ENCODE measurements at regions not wholly inside any gene's neighbourhood (a gene's known extent, or its start where the extent isn't known, plus 50 kb on each side); places are given as distances from the start of the nearest gene placed in this dataset.

GRCh38 chr6:144695858-144696533 lies 410.9 kb downstream of the UTRN start:
- no peaks in the 10 kb centered on the region for H3K27me3 Mint-ChIP-seq (ENCODE audit: low read depth)
- H3K36me3 Mint-ChIP-seq (ENCODE audit: insufficient read depth in 1 of 3, low read depth in 3 of 3): peaks cover 17 to 43% (median 22%) of the 10 kb centered on the region in 3 experiments
- Histone ChIP-seq H3T11ph (ENCODE audit: low read length) (no peak overlapping the region), H2AFZ (ENCODE audit: low read length) (no peak overlapping the region), H3K4ac (ENCODE audit: low read depth, low read length) (no peak overlapping the region), H3K23ac (ENCODE audit: insufficient read length, low read depth, low read length) (no peak overlapping the region), H3K79me2 (ENCODE audit: insufficient read depth, low read length) (no peaks in the 10 kb centered on the region), H3K56ac (ENCODE audit: insufficient read length, low read depth, low read length) (no peak overlapping the region), H4K8ac (replicated peaks; ENCODE audit: insufficient read length, low read depth, low read length) (no peak overlapping the region), H3K9ac (ENCODE audit: extremely low read depth, insufficient read length, low read length) (no peak overlapping the region), H2BK120ac (ENCODE audit: low read depth, low read length, poor library complexity, severe bottlenecking) (no peak overlapping the region), H3K27me3 (ENCODE audit: insufficient read depth, low read length) (no peaks in the 10 kb centered on the region), H3K79me1 (ENCODE audit: insufficient read depth, low read depth, low read length, poor library complexity, severe bottlenecking) (no peaks in the 10 kb centered on the region), H2AK5ac (ENCODE audit: insufficient read length, low read length) (no peak overlapping the region), H3K14ac (ENCODE audit: insufficient read depth, low read length) (no peak overlapping the region), H4K91ac (ENCODE audit: insufficient read length, low read depth, low read length) (no peak overlapping the region), H2BK15ac (ENCODE audit: low read depth, low read length) (no peak overlapping the region), H2BK12ac (ENCODE audit: insufficient read length, low read depth, low read length) (no peak overlapping the region), H3K9me3 (ENCODE audit: control insufficient read depth, low read depth, low read length) (no peaks in the 10 kb centered on the region), H4K20me1 (ENCODE audit: control insufficient read depth, insufficient read depth, insufficient read length) (no peaks in the 10 kb centered on the region), H3K27ac (ENCODE audit: insufficient read length, low read depth, low read length) (no peak overlapping the region), H4K5ac (ENCODE audit: insufficient read length, low read depth, low read length) (no peak overlapping the region), H3K4me1 (ENCODE audit: insufficient read depth, low read length) (no peaks in the 10 kb centered on the region), H3K4me2 (ENCODE audit: insufficient read depth, insufficient read length, low read length) (no peak overlapping the region), H2BK5ac (ENCODE audit: insufficient read length, low read length) (no peak overlapping the region), H3K18ac (ENCODE audit: insufficient read length, low read depth, low read length) (no peak overlapping the region), H3K23me2 (ENCODE audit: insufficient read length, low read depth, low read length, poor library complexity, severe bottlenecking) (no peaks in the 10 kb centered on the region), H2BK20ac (ENCODE audit: low read depth, low read length, poor library complexity, severe bottlenecking) (no peak overlapping the region)
- no CpG with 5 or more reads among the region's 3 CpGs for WGBS (ENCODE audit: extremely low coverage, insufficient read length, low lambda C conversion rate)
- H3K9me3 Mint-ChIP-seq: peaks cover 20 to 22% of the 10 kb centered on the region in 2 experiments
- DNase-seq: no peak
- TF ChIP-seq CTCF (conservative IDR thresholded peaks at IDR 0.05): no peak
- H3K4me3 Mint-ChIP-seq: no peak overlapping the region
- H3K27ac Mint-ChIP-seq: no peak overlapping the region
- H3K4me1 Mint-ChIP-seq: peaks cover 15 to 18% of the 10 kb centered on the region in 2 experiments

Data from H9 (cell line).